GM20000 (cell line): ENCODE measurements at regions not wholly inside any gene's neighbourhood (a gene's known extent, or its start where the extent isn't known, plus 50 kb on each side); places are given as distances from the start of the nearest gene placed in this dataset.

ENCODE experiments used
- DNase-seq: peaks from one replicate; pipeline ENCODE4 v3.0.0; 2012; ENCODE audit warnings: low spot score
- TF ChIP-seq, protein P1 (sequence below): IDR thresholded peaks from 2 replicates; pipeline ENCODE4 v1.5.1; 2012; ENCODE audit warnings: mild to moderate bottlenecking, control low read depth; ENCODE audit errors: extremely low read depth, missing control alignments

DNA sequence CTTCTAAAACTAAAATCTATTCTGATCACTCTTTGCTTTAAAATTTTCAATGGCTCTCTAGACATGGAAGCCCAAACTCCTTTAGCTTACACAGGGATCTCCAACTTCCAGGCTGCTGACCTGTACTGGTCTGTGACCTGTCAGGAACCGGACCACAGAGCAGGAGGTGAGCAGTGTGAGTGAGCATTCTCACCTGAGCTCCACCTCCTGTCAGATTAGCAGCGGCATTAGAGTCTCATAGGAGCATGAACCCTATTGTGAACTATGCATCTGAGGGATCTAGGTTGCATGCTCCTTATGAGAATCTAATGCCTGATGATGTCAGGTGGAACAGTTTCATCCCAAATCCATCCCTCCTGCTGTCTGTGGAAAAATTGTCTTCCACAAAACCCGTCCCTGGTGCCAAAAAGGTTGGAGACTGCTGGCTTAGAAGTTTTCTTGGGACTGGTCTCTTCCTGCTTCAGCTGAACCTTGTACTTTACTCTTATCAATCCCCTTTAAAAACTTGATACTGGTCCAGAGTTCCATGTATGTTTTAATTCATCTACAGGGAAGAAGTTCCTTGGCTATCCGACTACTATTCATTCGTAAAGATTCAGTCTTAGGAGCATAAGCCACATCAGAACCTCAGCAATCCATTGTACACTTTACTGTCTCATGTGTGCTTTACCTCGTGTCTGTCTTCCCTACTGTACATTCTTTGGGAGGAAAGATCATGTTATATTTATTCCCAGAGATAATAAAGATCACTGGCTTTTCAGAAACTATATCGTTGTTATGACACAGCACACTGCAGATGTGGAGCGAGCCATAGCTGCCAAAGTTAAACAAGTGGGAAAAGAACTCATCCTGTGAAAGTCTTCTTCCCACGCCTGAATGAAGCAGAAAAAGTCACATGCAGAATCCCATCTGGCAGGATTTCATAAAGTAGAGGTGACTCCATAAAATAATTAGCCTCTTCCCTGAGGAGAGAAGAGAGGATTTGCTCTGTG, 183.8 kb downstream of the LRATD1 start:
- TF ChIP-seq, protein P1, sequence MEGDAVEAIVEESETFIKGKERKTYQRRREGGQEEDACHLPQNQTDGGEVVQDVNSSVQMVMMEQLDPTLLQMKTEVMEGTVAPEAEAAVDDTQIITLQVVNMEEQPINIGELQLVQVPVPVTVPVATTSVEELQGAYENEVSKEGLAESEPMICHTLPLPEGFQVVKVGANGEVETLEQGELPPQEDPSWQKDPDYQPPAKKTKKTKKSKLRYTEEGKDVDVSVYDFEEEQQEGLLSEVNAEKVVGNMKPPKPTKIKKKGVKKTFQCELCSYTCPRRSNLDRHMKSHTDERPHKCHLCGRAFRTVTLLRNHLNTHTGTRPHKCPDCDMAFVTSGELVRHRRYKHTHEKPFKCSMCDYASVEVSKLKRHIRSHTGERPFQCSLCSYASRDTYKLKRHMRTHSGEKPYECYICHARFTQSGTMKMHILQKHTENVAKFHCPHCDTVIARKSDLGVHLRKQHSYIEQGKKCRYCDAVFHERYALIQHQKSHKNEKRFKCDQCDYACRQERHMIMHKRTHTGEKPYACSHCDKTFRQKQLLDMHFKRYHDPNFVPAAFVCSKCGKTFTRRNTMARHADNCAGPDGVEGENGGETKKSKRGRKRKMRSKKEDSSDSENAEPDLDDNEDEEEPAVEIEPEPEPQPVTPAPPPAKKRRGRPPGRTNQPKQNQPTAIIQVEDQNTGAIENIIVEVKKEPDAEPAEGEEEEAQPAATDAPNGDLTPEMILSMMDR, result no peak

GRCh38 chr2:14817848-14818247, 185.3 kb downstream of the LRATD1 start:
- no peak for DNase-seq

More for the DNA sequence above, 183.8 kb downstream of the LRATD1 start:
- no peak for DNase-seq

GRCh38 chr2:14826518-14826917, 194.0 kb downstream of the LRATD1 start:
- TF ChIP-seq, protein P1, result no peak
- no peak for DNase-seq

More at GRCh38 chr2:14817848-14818247, 185.3 kb downstream of the LRATD1 start:
- TF ChIP-seq, protein P1, result no peak

DNA sequence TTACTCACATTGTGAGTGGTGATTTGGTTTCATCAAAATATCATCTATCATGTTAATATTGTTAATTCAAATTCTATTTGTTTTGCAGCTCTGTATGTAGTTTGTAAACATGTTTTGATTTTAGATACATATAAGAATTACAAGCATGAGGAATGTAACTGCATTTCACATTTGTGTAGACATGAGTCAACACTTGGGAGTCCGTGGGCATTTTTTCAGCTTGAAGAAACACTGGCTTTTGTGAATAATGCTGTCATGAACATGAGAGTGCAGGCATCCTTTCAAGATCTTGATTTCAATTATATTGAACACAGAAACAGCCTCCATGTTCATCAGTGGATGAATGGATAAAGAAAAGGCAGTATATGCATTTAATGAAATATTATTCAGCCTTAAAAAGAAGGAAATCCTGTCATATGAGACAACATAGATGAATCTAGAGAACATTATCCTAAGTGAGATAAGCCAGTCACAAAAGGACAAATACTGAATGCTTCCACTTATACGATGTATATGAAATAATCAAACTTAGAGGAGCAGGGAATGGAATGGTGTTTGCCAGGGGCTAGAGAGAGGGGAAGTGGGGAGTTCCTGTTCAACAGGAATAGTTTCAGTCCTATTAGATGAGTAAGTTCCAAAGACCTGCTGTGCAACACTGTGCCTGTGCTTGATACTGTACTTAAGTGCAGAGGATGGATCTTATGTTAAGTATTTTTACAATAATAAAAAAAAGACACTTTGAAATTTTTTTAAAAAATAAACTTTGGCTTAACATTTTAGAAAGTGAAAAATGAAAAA, 194.9 kb downstream of the LRATD1 start:
- DNase-seq, result no peak
- TF ChIP-seq, protein P1, result no peak

GRCh38 chr2:14828223-14828622, 195.7 kb downstream of the LRATD1 start:
- DNase-seq, result no peak

DNA sequence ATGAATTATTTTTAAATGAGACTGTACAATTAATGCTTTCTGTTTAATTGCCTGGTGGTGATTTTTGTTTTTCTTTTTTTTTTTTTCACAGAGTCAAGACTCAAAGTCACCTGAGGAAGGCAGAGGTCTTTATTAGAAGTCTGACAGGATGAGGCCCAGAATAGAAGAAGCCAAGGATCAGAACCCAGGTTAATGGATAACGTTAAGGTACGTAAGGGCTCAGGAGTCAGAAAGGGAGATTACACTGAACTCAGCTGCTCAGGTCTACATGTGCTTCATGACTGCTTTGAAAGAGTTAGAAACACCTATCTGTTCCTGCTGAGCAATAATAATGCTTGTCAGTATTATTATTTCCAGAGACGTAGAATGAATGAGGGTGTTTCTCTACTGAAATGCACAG, 196.5 kb downstream of the LRATD1 start:
- DNase-seq, result no peak
- TF ChIP-seq, protein P1, result no peak

More at GRCh38 chr2:14828223-14828622, 195.7 kb downstream of the LRATD1 start:
- TF ChIP-seq, protein P1, result no peak
